LNCAP (cell line): ENCODE measurements at regions not wholly inside any gene's neighbourhood (a gene's known extent, or its start where the extent isn't known, plus 50 kb on each side); places are given as distances from the start of the nearest gene placed in this dataset.

Experiments used
- CTCF ChIP-seq: fragments of 450-650 bp; IDR thresholded peaks from 2 replicates; pipeline ENCODE4 v1.5.1; 2017; ENCODE audit warnings: mild to moderate bottlenecking

GRCh38 chr12:115838952-115839351 is 438.5 kb downstream of the MED13L start:
- no peak for TF ChIP-seq CTCF

GRCh38 chr12:115837220-115837619 is 440.3 kb downstream of the MED13L start:
- no peak for TF ChIP-seq CTCF

- TF ChIP-seq CTCF = no peak
Measured at GRCh38 chr12:115835445-115835844, 442.0 kb downstream of the MED13L start.

GRCh38 chr12:115833704-115834103 is 443.8 kb downstream of the MED13L start:
- TF ChIP-seq CTCF = no peak

- no peak for TF ChIP-seq CTCF
Measured at GRCh38 chr12:115830633-115831032, 446.9 kb downstream of the MED13L start.

GRCh38 chr12:115830070-115830469 is 447.4 kb downstream of the MED13L start:
- no peak for TF ChIP-seq CTCF

- no peak for TF ChIP-seq CTCF
Measured at GRCh38 chr12:115828168-115828567, 449.3 kb downstream of the MED13L start.

GRCh38 chr12:115824936-115825602 is 452.4 kb downstream of the MED13L start:
- TF ChIP-seq CTCF = no peak
